ENCODE measurements at regions not wholly inside any gene's neighbourhood (a gene's known extent, or its start where the extent isn't known, plus 50 kb on each side); places are given as distances from the start of the nearest gene placed in this dataset.

DNA sequence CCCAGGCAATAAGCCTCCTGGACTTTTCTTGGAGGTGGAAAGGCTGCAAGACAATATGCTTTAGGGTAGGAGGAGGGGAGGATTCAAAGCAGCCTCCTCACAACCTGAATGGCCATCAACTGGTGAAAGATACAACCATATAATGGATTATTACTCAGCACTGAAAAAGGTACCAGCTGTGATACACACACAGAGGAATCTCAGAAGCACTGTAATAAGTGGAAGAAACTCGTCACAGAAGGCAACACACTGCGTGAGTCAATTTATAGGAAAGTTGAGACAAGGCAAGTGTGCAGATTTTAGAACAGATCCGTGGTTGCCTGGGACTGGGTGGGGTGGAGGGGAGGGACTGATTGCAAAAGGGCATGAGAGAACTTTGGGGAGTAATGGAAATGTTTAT, 64.9 kb upstream of the ZBTB40 start:
- peaks cover 3% of the 10 kb centered on the region for H3K27me3 Mint-ChIP-seq
- no peak for DNase-seq (ENCODE audit: extremely low spot score, unreplicated experiment)
- H3K36me3 Mint-ChIP-seq = no peaks in the 10 kb centered on the region
- TF ChIP-seq, protein P1, sequence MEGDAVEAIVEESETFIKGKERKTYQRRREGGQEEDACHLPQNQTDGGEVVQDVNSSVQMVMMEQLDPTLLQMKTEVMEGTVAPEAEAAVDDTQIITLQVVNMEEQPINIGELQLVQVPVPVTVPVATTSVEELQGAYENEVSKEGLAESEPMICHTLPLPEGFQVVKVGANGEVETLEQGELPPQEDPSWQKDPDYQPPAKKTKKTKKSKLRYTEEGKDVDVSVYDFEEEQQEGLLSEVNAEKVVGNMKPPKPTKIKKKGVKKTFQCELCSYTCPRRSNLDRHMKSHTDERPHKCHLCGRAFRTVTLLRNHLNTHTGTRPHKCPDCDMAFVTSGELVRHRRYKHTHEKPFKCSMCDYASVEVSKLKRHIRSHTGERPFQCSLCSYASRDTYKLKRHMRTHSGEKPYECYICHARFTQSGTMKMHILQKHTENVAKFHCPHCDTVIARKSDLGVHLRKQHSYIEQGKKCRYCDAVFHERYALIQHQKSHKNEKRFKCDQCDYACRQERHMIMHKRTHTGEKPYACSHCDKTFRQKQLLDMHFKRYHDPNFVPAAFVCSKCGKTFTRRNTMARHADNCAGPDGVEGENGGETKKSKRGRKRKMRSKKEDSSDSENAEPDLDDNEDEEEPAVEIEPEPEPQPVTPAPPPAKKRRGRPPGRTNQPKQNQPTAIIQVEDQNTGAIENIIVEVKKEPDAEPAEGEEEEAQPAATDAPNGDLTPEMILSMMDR (conservative IDR thresholded peaks at IDR 0.05) = no peak
- H3K4me1 Mint-ChIP-seq (ENCODE audit: unreplicated experiment) = peaks cover 17% of the 10 kb centered on the region
- H3K4me3 Mint-ChIP-seq = no peak overlapping the region
- H3K9me3 Mint-ChIP-seq = no peaks in the 10 kb centered on the region
- no peak overlapping the region for H3K27ac Mint-ChIP-seq

DNA sequence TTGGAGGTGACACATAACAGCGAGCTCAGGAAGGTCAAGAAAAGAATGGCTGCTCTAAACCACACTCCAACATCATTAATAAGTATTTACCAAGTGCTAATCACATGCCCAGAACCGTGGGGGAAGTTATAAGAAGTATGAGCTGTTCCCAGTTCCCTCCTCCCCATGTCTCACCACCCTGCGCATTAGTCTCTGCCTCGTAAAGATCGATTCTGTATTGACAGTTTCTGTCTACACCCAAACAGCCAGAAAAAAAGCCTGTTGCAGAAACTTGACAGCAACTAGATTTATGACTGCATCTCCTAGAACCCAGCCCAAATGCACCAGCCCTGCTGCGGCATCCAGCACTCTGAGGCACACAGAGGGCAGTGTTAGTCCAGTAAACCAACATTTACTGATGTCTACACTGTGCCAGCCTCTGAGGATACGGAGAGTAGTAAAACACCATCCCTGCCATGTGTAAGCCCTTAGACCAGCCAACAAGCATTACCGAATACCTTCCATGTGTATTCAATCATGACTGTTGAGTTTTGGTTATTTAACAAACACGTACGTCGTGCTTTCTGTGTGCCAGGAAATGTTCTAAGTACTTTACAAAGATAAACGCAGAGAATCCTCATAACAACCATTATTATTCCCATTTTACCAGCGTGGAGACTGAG, 63.6 kb upstream of the ZBTB40 start:
- Mint-ChIP-seq H3K36me3 (no peaks in the 10 kb centered on the region), H3K4me1 (ENCODE audit: unreplicated experiment) (peaks cover 17% of the 10 kb centered on the region), H3K4me3 (no peak overlapping the region), H3K27ac (no peak overlapping the region), H3K27me3 (peaks cover 3% of the 10 kb centered on the region), H3K9me3 (no peaks in the 10 kb centered on the region)
- TF ChIP-seq, protein P1 (conservative IDR thresholded peaks at IDR 0.05) = no peak
- no peak for DNase-seq (ENCODE audit: extremely low spot score, unreplicated experiment)

DNA sequence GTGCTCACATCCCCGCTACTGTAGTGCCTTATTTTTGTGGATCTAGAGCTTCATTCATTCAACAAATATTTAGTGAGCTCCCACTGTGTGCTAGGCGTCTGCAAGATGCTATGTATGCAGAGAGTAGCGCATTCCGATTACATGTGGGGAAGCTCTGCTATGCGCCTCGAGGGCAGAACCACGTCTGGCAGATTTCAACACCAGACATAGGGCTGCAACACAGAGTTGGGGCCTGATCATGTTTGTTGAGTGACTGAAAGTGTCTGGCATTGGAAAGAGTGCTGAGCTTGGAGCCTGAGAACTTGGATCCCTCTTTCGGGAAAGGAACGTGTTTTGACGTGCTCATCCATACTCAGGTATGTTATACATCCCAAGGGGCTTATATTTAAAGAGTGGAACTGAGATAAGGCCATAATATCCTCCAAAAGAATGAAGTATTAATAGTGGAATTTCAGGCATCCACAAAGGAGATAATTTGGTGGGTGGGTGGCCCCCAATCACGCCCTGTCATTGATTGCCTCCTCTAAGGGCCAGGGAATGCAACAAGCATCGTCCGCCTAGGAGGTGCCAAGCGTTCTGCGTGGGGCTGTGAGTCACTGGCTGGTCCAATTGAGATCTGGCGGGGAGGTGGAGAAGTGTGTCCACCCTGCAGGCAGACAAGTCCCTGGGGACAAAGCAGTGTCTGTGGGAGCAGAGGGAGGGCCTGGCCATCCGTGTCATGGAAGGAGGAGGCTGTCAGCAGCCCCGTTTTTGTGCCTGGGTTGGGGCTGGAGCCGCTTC, 62.8 kb upstream of the ZBTB40 start:
- TF ChIP-seq, protein P1 (conservative IDR thresholded peaks at IDR 0.05) = no peak
- no peak for DNase-seq (ENCODE audit: extremely low spot score, unreplicated experiment)
- Mint-ChIP-seq H3K4me3 (no peak overlapping the region), H3K27me3 (peaks cover 3% of the 10 kb centered on the region), H3K36me3 (no peaks in the 10 kb centered on the region), H3K27ac (no peak overlapping the region), H3K9me3 (no peaks in the 10 kb centered on the region), H3K4me1 (ENCODE audit: unreplicated experiment) (peaks cover 17% of the 10 kb centered on the region)

DNA sequence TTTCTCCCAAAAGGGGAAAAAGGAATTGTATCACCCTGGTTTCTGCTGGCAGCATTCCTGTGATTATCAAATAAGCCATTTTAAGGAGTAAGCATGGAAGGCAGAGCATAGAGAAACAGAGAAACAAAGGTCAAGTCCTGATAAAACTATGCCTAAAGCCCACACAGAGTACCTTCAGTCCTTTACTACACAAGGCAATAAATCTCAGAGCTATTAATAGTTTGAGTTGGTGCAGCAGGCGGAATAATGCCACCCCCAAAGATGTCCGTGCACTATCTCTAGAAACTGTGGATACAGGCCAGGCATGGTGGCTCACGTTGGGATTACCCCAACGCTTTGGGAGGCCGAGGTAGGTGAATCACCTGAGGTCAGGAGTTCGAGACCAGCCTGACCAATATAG, 58.1 kb upstream of the ZBTB40 start:
- no peaks in the 10 kb centered on the region for H3K9me3 Mint-ChIP-seq
- no peak overlapping the region for H3K4me3 Mint-ChIP-seq
- peaks cover 8% of the 10 kb centered on the region for H3K4me1 Mint-ChIP-seq (ENCODE audit: unreplicated experiment)
- H3K36me3 Mint-ChIP-seq = no peaks in the 10 kb centered on the region
- no peak for DNase-seq (ENCODE audit: extremely low spot score, unreplicated experiment)
- TF ChIP-seq, protein P1 (conservative IDR thresholded peaks at IDR 0.05) = no peak
- H3K27me3 Mint-ChIP-seq = peaks cover 6% of the 10 kb centered on the region
- no peak overlapping the region for H3K27ac Mint-ChIP-seq

DNA sequence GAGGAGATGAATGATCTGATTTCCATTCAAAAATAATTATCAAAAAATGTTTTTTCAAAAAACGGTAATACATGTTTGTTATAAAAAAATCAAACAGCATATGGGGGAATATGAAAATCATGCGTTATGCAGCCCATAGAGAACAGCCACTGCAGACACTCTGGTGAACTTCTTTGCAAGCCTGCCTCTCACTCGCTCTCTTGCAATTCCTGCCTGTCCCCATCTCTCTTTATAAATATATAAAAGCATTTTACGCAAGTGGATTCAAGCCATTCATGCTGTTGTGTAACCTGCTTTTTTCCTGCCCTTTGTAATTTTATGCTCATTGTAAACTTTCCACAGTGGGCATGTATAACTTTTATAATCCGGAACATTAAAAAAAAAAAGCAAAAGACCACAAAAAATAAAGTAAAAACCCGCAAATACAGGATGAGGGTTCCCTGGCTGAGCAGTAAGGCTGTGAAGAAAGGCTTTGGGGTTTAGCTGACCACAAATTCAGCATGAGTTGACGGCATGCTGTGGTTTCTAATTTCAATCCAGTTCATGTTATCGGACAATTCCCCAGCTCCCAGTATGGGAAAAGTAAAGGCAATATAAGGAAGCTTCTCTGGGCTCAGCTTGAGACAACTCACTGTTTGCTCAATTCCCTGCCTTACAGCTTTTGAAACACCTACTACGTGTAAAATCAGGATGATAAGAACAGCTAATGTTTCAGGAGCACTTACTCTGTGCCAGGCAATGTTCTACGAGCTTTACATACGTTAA, 52.8 kb upstream of the ZBTB40 start:
- no peak overlapping the region for H3K4me3 Mint-ChIP-seq
- H3K9me3 Mint-ChIP-seq = no peaks in the 10 kb centered on the region
- H3K4me1 Mint-ChIP-seq (ENCODE audit: unreplicated experiment) = peaks cover 10% of the 10 kb centered on the region
- no peak for DNase-seq (ENCODE audit: extremely low spot score, unreplicated experiment)
- H3K27ac Mint-ChIP-seq = no peak overlapping the region
- no peaks in the 10 kb centered on the region for H3K36me3 Mint-ChIP-seq
- TF ChIP-seq, protein P1 (conservative IDR thresholded peaks at IDR 0.05) = no peak
- peaks cover 10% of the 10 kb centered on the region for H3K27me3 Mint-ChIP-seq
